GM19397 (cell line): ENCODE measurements at regions not wholly inside any gene's neighbourhood (a gene's known extent, or its start where the extent isn't known, plus 50 kb on each side); places are given as distances from the start of the nearest gene placed in this dataset.
"Not testable (repeated sequence)": the region's sequence is repeated elsewhere in the genome, so short reads cannot be mapped to it uniquely, and the experiment has no call there.

Experiments
- ATAC-seq: cut with Tn5 transposase; IDR thresholded peaks from one replicate; pipeline ENCODE4 v1.9.1; 2021; ENCODE audit warnings: mild to moderate bottlenecking, moderate library complexity; ENCODE audit not compliant: unreplicated experiment

GRCh38 chr15:98546329-98546728 is 102.0 kb upstream of the IGF1R start:
- no peak for ATAC-seq

- no peak for ATAC-seq
Observed at GRCh38 chr15:98547275-98547674, 101.1 kb upstream of the IGF1R start.

GRCh38 chr15:98547741-98548138 is 100.6 kb upstream of the IGF1R start:
- ATAC-seq, result no peak

GRCh38 chr15:98548139-98548971 is 100.0 kb upstream of the IGF1R start:
- no peak for ATAC-seq

GRCh38 chr15:98549003-98549402 is 99.3 kb upstream of the IGF1R start:
- no peak for ATAC-seq

GRCh38 chr15:98549741-98550140 is 98.6 kb upstream of the IGF1R start:
- no peak for ATAC-seq

GRCh38 chr15:98550363-98550762 is 98.0 kb upstream of the IGF1R start:
- not testable (repeated sequence) for ATAC-seq

- no peak for ATAC-seq
Observed at GRCh38 chr15:98551936-98552562, 96.3 kb upstream of the IGF1R start.

GRCh38 chr15:98554272-98555172 is 93.8 kb upstream of the IGF1R start:
- no peak for ATAC-seq

GRCh38 chr15:98555173-98555515 is 93.2 kb upstream of the IGF1R start:
- no peak for ATAC-seq

GRCh38 chr15:98556321-98556720 is 92.0 kb upstream of the IGF1R start:
- ATAC-seq, result no peak

GRCh38 chr15:98560338-98560737 is 88.0 kb upstream of the IGF1R start:
- ATAC-seq, result no peak

GRCh38 chr15:98561169-98561941 is 87.0 kb upstream of the IGF1R start:
- ATAC-seq, result no peak

- no peak for ATAC-seq
Observed at GRCh38 chr15:98562331-98562937, 85.9 kb upstream of the IGF1R start.

- no peak for ATAC-seq
Observed at GRCh38 chr15:98565566-98565965, 82.8 kb upstream of the IGF1R start.

GRCh38 chr15:98567951-98568350 is 80.4 kb upstream of the IGF1R start:
- no peak for ATAC-seq

- ATAC-seq, result no peak
Observed at GRCh38 chr15:98568382-98569017, 79.8 kb upstream of the IGF1R start.

- no peak for ATAC-seq
Observed at GRCh38 chr15:98570119-98570518, 78.2 kb upstream of the IGF1R start.

- no peak for ATAC-seq
Observed at GRCh38 chr15:98580572-98580971, 67.8 kb upstream of the IGF1R start.

- ATAC-seq, result no peak
Observed at GRCh38 chr15:98581715-98582114, 66.6 kb upstream of the IGF1R start.
